Erythroblast (primary cell): ENCODE measurements at regions not wholly inside any gene's neighbourhood (a gene's known extent, or its start where the extent isn't known, plus 50 kb on each side); places are given as distances from the start of the nearest gene placed in this dataset.

Experiments
- GATA1 ChIP-seq: IDR thresholded peaks from 2 replicates; pipeline ENCODE4 v1.6.1; 2011; ENCODE audit warnings: low read depth, mild to moderate bottlenecking, control low read depth, low read length, moderate library complexity
- POLR2A ChIP-seq: IDR thresholded peaks from 2 replicates; pipeline ENCODE4 v1.6.1; 2011; ENCODE audit warnings: mild to moderate bottlenecking, low read length

DNA sequence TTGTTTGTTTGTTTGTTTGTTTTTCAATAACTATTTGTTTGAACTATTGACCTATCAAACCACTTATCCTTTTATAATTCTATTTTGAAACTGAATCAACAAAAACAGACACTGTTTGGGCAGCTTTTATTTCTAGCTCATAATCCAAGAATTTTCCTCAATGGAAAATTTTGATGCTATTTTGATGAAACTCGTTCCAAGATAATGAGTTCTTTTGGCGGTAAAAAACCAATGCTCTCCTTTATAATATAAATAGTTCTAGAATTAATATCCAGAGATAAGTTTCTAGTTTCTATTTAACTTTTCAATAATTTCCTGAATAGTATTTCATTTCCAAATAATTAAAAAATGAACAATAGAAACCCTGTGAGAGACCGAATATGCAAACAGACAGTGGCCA lies 146.5 kb upstream of the EDNRB start:
- TF ChIP-seq POLR2A (no peak), GATA1 (no peak)
